ENCODE measurements at regions not wholly inside any gene's neighbourhood (a gene's known extent, or its start where the extent isn't known, plus 50 kb on each side); places are given as distances from the start of the nearest gene placed in this dataset.

GRCh38 chr7:91517201-91517785, 253.1 kb downstream of the FZD1 start:
- no peaks in the 10 kb centered on the region for H3K27me3 ChIP-seq
- no peaks in the 10 kb centered on the region for H3K4me1 ChIP-seq
- TF ChIP-seq POLR2AphosphoS5 (IDR thresholded peaks at IDR 0.05) (no peak), POLR2A (IDR thresholded peaks at IDR 0.05; ENCODE audit: low read depth) (no peak), EP300 (IDR thresholded peaks at IDR 0.05) (no peak), CTCF (IDR thresholded peaks at IDR 0.05) (no peak)
- H3K27ac ChIP-seq (replicated peaks in 1 of 4): no peak overlapping the region
- H3K9me3 ChIP-seq: no peaks in the 10 kb centered on the region
- no peak overlapping the region for H3K4me3 ChIP-seq
- H3K36me3 ChIP-seq: no peaks in the 10 kb centered on the region
- WGBS: 45% methylated on average over 1 of the region's 1 CpG
- intact Hi-C loops (cut with DNase I): no loop called here
- DNase-seq (ENCODE audit: extremely low spot score): no peak

- H3K9me3 ChIP-seq: no peaks in the 10 kb centered on the region
- no peak overlapping the region for H3K27ac ChIP-seq (replicated peaks in 1 of 4)
- no peaks in the 10 kb centered on the region for H3K36me3 ChIP-seq
- no peaks in the 10 kb centered on the region for H3K27me3 ChIP-seq
- DNase-seq (ENCODE audit: extremely low spot score): no peak
- TF ChIP-seq CTCF (IDR thresholded peaks at IDR 0.05) (no peak), POLR2A (IDR thresholded peaks at IDR 0.05; ENCODE audit: low read depth) (no peak), EP300 (IDR thresholded peaks at IDR 0.05) (no peak), POLR2AphosphoS5 (IDR thresholded peaks at IDR 0.05) (no peak)
- no peak overlapping the region for H3K4me3 ChIP-seq
- WGBS: 75% methylated on average over 1 of the region's 1 CpG
- no peaks in the 10 kb centered on the region for H3K4me1 ChIP-seq
- intact Hi-C loops (cut with DNase I): no loop called here
Observed at GRCh38 chr7:91518058-91518457, 253.8 kb downstream of the FZD1 start.

- Histone ChIP-seq H3K9me3 (no peaks in the 10 kb centered on the region), H3K36me3 (no peaks in the 10 kb centered on the region), H3K27me3 (no peaks in the 10 kb centered on the region), H3K4me3 (no peak overlapping the region), H3K4me1 (no peaks in the 10 kb centered on the region), H3K27ac (replicated peaks in 1 of 4) (no peak overlapping the region)
- DNase-seq (ENCODE audit: extremely low spot score): no peak
- intact Hi-C loops (cut with DNase I): no loop called here
- 80% methylated on average over 8 of the region's 8 CpGs for WGBS
- TF ChIP-seq EP300 (IDR thresholded peaks at IDR 0.05) (no peak), POLR2A (IDR thresholded peaks at IDR 0.05; ENCODE audit: low read depth) (no peak), CTCF (IDR thresholded peaks at IDR 0.05) (no peak), POLR2AphosphoS5 (IDR thresholded peaks at IDR 0.05) (no peak)
Observed at GRCh38 chr7:91519241-91520158, 255.3 kb downstream of the FZD1 start.

- intact Hi-C loops (cut with DNase I): no loop called here
- DNase-seq (ENCODE audit: extremely low spot score): no peak
- no peaks in the 10 kb centered on the region for H3K9me3 ChIP-seq
- H3K4me1 ChIP-seq: no peaks in the 10 kb centered on the region
- TF ChIP-seq POLR2AphosphoS5 (IDR thresholded peaks at IDR 0.05) (no peak), POLR2A (IDR thresholded peaks at IDR 0.05; ENCODE audit: low read depth) (no peak), EP300 (IDR thresholded peaks at IDR 0.05) (no peak), CTCF (IDR thresholded peaks at IDR 0.05) (no peak)
- H3K27me3 ChIP-seq: no peaks in the 10 kb centered on the region
- no peaks in the 10 kb centered on the region for H3K36me3 ChIP-seq
- no peak overlapping the region for H3K4me3 ChIP-seq
- WGBS: 50% methylated on average over 1 of the region's 1 CpG
- H3K27ac ChIP-seq (replicated peaks in 1 of 4): no peak overlapping the region
Observed at GRCh38 chr7:91520645-91521044, 256.4 kb downstream of the FZD1 start.

All from esophagus muscularis mucosa (tissue), 4 donors.